ENCODE measurements at regions not wholly inside any gene's neighbourhood (a gene's known extent, or its start where the extent isn't known, plus 50 kb on each side); places are given as distances from the start of the nearest gene placed in this dataset.

DNA sequence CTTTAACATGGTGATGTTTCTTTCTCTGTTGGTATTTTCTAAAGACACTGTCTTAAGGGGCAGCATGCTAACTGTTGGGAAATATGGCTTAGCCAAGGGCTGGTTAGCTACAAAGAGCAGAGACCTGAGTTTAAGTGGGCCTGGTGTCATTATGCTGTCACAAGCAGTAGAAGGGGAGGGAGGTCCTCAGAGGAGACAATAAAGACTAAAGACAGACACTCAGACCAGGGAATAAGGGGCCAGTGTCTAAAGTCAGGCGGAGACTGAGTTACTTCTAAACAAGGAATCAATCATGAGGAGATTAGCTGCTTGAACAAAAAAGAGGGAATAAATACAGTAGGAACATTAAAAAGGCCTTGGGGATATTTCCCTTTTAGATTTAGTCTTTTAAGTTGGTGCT is 142.7 kb upstream of the DPPA4 start:
- DNase-seq (ENCODE audit: low read depth) = no peak
- TF ChIP-seq, protein P1, sequence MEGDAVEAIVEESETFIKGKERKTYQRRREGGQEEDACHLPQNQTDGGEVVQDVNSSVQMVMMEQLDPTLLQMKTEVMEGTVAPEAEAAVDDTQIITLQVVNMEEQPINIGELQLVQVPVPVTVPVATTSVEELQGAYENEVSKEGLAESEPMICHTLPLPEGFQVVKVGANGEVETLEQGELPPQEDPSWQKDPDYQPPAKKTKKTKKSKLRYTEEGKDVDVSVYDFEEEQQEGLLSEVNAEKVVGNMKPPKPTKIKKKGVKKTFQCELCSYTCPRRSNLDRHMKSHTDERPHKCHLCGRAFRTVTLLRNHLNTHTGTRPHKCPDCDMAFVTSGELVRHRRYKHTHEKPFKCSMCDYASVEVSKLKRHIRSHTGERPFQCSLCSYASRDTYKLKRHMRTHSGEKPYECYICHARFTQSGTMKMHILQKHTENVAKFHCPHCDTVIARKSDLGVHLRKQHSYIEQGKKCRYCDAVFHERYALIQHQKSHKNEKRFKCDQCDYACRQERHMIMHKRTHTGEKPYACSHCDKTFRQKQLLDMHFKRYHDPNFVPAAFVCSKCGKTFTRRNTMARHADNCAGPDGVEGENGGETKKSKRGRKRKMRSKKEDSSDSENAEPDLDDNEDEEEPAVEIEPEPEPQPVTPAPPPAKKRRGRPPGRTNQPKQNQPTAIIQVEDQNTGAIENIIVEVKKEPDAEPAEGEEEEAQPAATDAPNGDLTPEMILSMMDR (IDR thresholded peaks at IDR 0.05; ENCODE audit: insufficient read depth, low read depth, low read length, missing control alignments) = no peak
- no peak overlapping the region for H3K4me3 ChIP-seq (ENCODE audit: low read length)

DNA sequence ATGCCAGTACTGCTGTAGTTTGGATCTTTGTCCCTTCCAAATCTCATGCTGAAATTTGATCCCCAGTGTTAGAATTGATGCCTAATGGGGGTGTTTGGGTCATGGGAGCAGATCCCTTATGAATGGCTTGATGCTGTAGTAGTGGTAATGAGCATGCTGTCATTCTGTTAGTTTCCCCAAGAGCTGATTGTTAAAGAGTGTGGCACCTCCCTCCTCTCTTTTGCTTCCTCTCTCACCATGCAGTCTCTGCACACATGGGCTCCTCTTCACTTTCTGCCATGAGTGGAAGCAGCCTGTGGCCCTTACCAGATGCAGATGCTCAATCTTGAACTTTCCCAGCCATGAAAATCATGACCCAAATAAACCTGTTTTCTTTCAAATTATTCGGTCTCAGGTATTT is 141.3 kb upstream of the DPPA4 start:
- DNase-seq (ENCODE audit: low read depth) = no peak
- no peak overlapping the region for H3K4me3 ChIP-seq (ENCODE audit: low read length)
- TF ChIP-seq, protein P1 (IDR thresholded peaks at IDR 0.05; ENCODE audit: insufficient read depth, low read depth, low read length, missing control alignments) = no peak

- H3K4me3 ChIP-seq (ENCODE audit: low read length) = no peak overlapping the region
- no peak for DNase-seq (ENCODE audit: low read depth)
- TF ChIP-seq, protein P1 (IDR thresholded peaks at IDR 0.05; ENCODE audit: insufficient read depth, low read depth, low read length, missing control alignments) = no peak
Observed at GRCh38 chr3:109460961-109461360, 123.6 kb upstream of the DPPA4 start.

GRCh38 chr3:109445210-109445609 is 107.9 kb upstream of the DPPA4 start:
- TF ChIP-seq, protein P1 (IDR thresholded peaks at IDR 0.05; ENCODE audit: insufficient read depth, low read depth, low read length, missing control alignments) = no peak
- H3K4me3 ChIP-seq (ENCODE audit: low read length) = no peak overlapping the region
- DNase-seq (ENCODE audit: low read depth) = no peak

GRCh38 chr3:109442531-109442930 is 105.2 kb upstream of the DPPA4 start:
- no peak for DNase-seq (ENCODE audit: low read depth)
- TF ChIP-seq, protein P1 (IDR thresholded peaks at IDR 0.05; ENCODE audit: insufficient read depth, low read depth, low read length, missing control alignments) = no peak
- H3K4me3 ChIP-seq (ENCODE audit: low read length) = no peak overlapping the region

DNA sequence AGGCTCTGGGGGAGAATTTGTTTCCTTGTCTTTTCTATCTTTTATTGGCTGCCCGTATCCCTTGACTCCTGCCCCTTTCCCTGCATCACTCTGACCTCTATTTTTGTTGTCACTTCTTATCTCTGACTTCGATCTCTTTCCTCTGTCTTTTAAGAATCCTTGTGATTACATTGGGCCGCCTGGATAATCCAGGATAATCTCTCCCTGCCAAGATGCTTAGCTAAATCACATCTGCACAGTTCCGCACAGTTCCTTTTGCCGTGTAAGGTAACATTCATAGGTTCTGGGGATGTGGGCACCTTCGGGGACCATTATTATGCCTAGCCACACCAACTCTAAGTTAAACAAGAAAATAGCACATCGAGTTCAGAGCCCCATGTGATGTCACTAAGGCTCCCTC is 103.0 kb upstream of the DPPA4 start:
- TF ChIP-seq, protein P1 (IDR thresholded peaks at IDR 0.05; ENCODE audit: insufficient read depth, low read depth, low read length, missing control alignments) = no peak
- H3K4me3 ChIP-seq (ENCODE audit: low read length) = no peak overlapping the region
- DNase-seq (ENCODE audit: low read depth) = no peak

- TF ChIP-seq, protein P1 (IDR thresholded peaks at IDR 0.05; ENCODE audit: insufficient read depth, low read depth, low read length, missing control alignments) = no peak
- no peak for DNase-seq (ENCODE audit: low read depth)
- no peak overlapping the region for H3K4me3 ChIP-seq (ENCODE audit: low read length)
Observed at GRCh38 chr3:109432833-109433232, 95.5 kb upstream of the DPPA4 start.

Data from epithelial cell of esophagus (primary cell).